Ovary (tissue), 3 donors: ENCODE measurements at regions not wholly inside any gene's neighbourhood (a gene's known extent, or its start where the extent isn't known, plus 50 kb on each side); places are given as distances from the start of the nearest gene placed in this dataset.

Experiments
- CTCF ChIP-seq, 3 donors: fragments of 450-650 bp in 2 of 3; fragments of 200-600 bp in 1 of 3; IDR thresholded peaks; one replicate each; pipeline versions ENCODE4 v1.5.1 to v1.8.0; 2016 to 2022; ENCODE audit warnings: antibody characterized with exemption in 3 of 3, mild to moderate bottlenecking in 1 of 3
- EP300 ChIP-seq: sonication (generic); formaldehyde crosslinking; IDR thresholded peaks from one replicate; pipeline ENCODE4 v1.6.1; 2017; ENCODE audit warnings: antibody characterized with exemption
- POLR2A ChIP-seq: fragments of 450-650 bp; IDR thresholded peaks from one replicate; pipeline ENCODE4 v1.6.1; 2017; ENCODE audit warnings: antibody characterized with exemption, mild to moderate bottlenecking, moderate library complexity
- donor health status: DM: no; HTN: no; CAD: no.

GRCh38 chr16:85550953-85551924 is 61.9 kb upstream of the GSE1 start:
- no peak for TF ChIP-seq POLR2A
- TF ChIP-seq CTCF (IDR thresholded peaks at IDR 0.05), result no peak
- TF ChIP-seq EP300, result no peak
